ENCODE measurements at regions not wholly inside any gene's neighbourhood (a gene's known extent, or its start where the extent isn't known, plus 50 kb on each side); places are given as distances from the start of the nearest gene placed in this dataset.

GRCh38 chr7:41232086-41232485 is 470.8 kb downstream of the INHBA start:
- no peaks in the 10 kb centered on the region for H3K36me3 Mint-ChIP-seq
- no peak for DNase-seq
- H3K9me3 Mint-ChIP-seq: peaks cover 13% of the 10 kb centered on the region
- no peak overlapping the region for H3K27ac Mint-ChIP-seq
- H3K4me3 Mint-ChIP-seq: no peak overlapping the region
- no peaks in the 10 kb centered on the region for H3K27me3 Mint-ChIP-seq
- H3K4me1 Mint-ChIP-seq: no peaks in the 10 kb centered on the region

GRCh38 chr7:41224063-41224763 is 478.7 kb downstream of the INHBA start:
- H3K27me3 Mint-ChIP-seq: peaks cover under 1% of the 10 kb centered on the region
- DNase-seq: no peak
- no peak overlapping the region for H3K27ac Mint-ChIP-seq
- no peaks in the 10 kb centered on the region for H3K36me3 Mint-ChIP-seq
- H3K4me1 Mint-ChIP-seq: no peaks in the 10 kb centered on the region
- peaks cover 6% of the 10 kb centered on the region for H3K9me3 Mint-ChIP-seq
- H3K4me3 Mint-ChIP-seq: no peak overlapping the region

DNA sequence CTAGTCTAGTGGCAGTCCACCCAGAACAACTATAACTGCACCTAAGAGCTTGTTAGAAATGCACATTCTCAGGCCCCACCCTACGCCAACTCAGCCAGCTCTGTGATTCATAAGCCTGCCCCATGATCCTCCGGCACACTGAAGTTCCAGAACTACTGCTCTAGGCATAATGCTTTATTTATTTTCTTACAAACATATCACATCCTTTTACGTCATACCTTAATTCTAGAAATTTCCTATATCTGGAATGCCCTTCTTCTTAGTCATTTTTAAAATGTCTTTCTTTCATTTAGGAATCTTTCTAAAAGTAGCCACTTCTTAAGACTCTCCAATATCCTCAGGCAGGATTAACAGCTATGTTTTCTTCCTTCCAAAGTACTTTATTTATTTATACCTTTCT is 480.1 kb downstream of the INHBA start:
- no peaks in the 10 kb centered on the region for H3K36me3 Mint-ChIP-seq
- H3K27me3 Mint-ChIP-seq: peaks cover 4% of the 10 kb centered on the region
- H3K4me3 Mint-ChIP-seq: no peak overlapping the region
- no peak overlapping the region for H3K27ac Mint-ChIP-seq
- H3K4me1 Mint-ChIP-seq: no peaks in the 10 kb centered on the region
- no peak for DNase-seq
- peaks cover 4% of the 10 kb centered on the region for H3K9me3 Mint-ChIP-seq

DNA sequence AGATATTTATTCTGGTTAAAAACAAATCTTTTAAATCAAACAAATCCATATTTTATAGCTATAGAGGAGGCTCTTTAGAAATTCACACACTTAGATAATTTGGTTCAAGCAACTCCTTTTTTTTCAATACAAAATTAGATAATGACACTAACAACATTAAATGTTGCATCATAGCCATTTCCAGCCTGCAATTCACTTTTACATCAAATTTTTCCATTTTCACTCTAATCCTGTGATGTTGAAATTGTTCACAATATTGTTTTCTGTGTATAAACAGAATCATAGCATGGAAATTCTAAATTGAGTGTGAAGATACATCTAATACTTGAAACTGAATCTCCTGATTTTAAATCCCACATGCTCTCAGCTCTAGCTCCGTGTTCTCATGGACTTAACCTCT is 482.6 kb downstream of the INHBA start:
- H3K4me3 Mint-ChIP-seq: no peak overlapping the region
- no peaks in the 10 kb centered on the region for H3K36me3 Mint-ChIP-seq
- H3K4me1 Mint-ChIP-seq: no peaks in the 10 kb centered on the region
- no peak for DNase-seq
- H3K9me3 Mint-ChIP-seq: peaks cover 4% of the 10 kb centered on the region
- H3K27ac Mint-ChIP-seq: no peak overlapping the region
- peaks cover 4% of the 10 kb centered on the region for H3K27me3 Mint-ChIP-seq

DNA sequence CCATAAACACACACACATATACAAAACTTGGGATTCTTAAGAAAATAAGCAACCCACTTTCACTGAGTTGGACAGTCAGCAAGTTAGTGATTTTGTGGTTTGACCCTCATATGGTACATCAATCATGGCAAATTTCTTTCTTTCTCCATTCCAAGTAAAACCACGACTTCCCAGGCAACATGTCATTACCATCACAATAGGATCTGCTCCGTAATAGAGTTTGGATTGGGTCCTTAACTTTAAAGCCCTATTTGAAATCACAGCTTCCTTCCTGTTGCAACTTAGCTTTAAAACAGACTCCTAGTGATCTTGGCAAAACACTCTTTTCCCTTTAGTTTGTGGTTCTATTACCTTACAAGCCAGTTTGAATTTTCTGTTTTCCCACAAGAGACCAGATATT is 483.6 kb downstream of the INHBA start:
- Mint-ChIP-seq H3K4me3 (no peak overlapping the region), H3K9me3 (peaks cover 4% of the 10 kb centered on the region), H3K27ac (no peak overlapping the region), H3K4me1 (no peaks in the 10 kb centered on the region), H3K36me3 (no peaks in the 10 kb centered on the region), H3K27me3 (peaks cover 4% of the 10 kb centered on the region)
- no peak for DNase-seq

DNA sequence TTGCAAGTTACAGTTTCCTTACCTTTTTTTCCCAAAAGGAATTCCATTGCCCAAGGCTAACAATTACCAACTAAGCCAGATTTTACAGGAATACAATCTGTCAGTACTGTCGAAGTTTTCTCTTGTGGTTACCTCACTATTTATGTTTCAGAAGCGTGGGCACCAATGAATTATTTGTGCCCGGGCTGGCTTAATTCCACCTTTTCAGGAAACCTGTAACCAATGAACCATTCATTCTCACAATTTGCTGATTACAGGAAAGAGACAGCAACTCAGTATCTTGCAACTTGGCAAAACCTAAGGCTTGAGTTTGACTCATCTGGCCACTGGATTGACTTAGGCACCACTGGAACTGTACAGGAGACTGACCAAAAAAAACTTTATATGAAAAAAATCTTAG is 485.6 kb downstream of the INHBA start:
- Mint-ChIP-seq H3K27me3 (peaks cover 4% of the 10 kb centered on the region), H3K27ac (no peak overlapping the region), H3K9me3 (peaks cover 3% of the 10 kb centered on the region), H3K36me3 (no peaks in the 10 kb centered on the region), H3K4me3 (no peak overlapping the region), H3K4me1 (no peaks in the 10 kb centered on the region)
- DNase-seq: no peak

GRCh38 chr7:41207141-41207540 is 495.7 kb downstream of the INHBA start:
- Mint-ChIP-seq H3K27ac (no peak overlapping the region), H3K9me3 (no peaks in the 10 kb centered on the region), H3K4me3 (no peak overlapping the region), H3K36me3 (no peaks in the 10 kb centered on the region), H3K4me1 (no peaks in the 10 kb centered on the region), H3K27me3 (no peaks in the 10 kb centered on the region)
- DNase-seq: no peak

DNA sequence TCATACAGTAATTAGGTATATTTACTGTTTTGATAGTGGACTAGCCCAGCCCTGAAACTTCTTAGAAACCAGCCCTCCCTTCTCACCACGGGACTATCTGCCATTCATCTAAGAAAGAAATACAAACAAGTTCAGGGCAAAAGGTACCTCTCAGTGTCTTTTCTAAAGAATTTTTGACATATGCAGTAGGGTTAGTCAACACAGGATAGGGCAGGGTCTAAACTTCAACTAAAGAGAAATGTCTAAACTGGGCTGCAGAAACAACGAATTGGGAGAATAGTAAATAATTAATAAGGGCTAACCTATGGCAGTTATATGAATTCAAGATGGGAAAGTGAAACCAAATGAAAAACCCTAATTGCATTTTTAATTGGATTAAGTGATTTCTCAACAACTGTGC is 496.6 kb downstream of the INHBA start:
- no peak for DNase-seq
- no peaks in the 10 kb centered on the region for H3K27me3 Mint-ChIP-seq
- H3K27ac Mint-ChIP-seq: no peak overlapping the region
- no peaks in the 10 kb centered on the region for H3K4me1 Mint-ChIP-seq
- no peaks in the 10 kb centered on the region for H3K9me3 Mint-ChIP-seq
- H3K4me3 Mint-ChIP-seq: no peak overlapping the region
- H3K36me3 Mint-ChIP-seq: no peaks in the 10 kb centered on the region

DNA sequence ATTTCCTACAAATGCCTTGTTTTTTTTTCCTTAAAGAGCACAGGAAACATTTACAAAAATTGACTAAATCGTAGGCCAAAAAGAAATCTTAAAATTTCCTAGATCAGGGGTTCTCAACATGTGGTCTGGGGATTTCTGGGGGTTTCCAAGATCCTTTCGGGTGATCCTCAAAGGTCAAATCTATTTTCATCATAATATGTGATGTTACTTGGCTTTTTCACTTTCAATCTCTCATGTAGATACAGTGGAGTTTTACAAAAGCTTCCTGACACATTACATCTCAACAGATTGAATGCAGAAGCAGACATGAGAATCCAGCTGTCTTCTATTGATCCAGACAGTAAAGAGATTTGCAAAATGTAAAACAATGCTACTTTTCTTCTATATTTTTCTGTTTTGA is 497.3 kb downstream of the INHBA start:
- no peaks in the 10 kb centered on the region for H3K27me3 Mint-ChIP-seq
- no peak for DNase-seq
- no peak overlapping the region for H3K4me3 Mint-ChIP-seq
- no peaks in the 10 kb centered on the region for H3K36me3 Mint-ChIP-seq
- H3K4me1 Mint-ChIP-seq: no peaks in the 10 kb centered on the region
- no peak overlapping the region for H3K27ac Mint-ChIP-seq
- H3K9me3 Mint-ChIP-seq: no peaks in the 10 kb centered on the region

GRCh38 chr7:41203542-41203941 is 499.3 kb downstream of the INHBA start:
- H3K27me3 Mint-ChIP-seq: no peaks in the 10 kb centered on the region
- no peaks in the 10 kb centered on the region for H3K9me3 Mint-ChIP-seq

GRCh38 chr7:41201021-41201420 is 501.9 kb downstream of the INHBA start:
- Mint-ChIP-seq H3K27me3 (no peaks in the 10 kb centered on the region), H3K4me3 (no peak overlapping the region), H3K27ac (no peak overlapping the region), H3K9me3 (no peaks in the 10 kb centered on the region), H3K36me3 (no peaks in the 10 kb centered on the region), H3K4me1 (no peaks in the 10 kb centered on the region)
- no peak for DNase-seq

More at GRCh38 chr7:41203542-41203941, 499.3 kb downstream of the INHBA start:
- no peak for DNase-seq
- H3K27ac Mint-ChIP-seq: no peak overlapping the region
- H3K36me3 Mint-ChIP-seq: no peaks in the 10 kb centered on the region
- H3K4me3 Mint-ChIP-seq: no peak overlapping the region
- H3K4me1 Mint-ChIP-seq: no peaks in the 10 kb centered on the region

GRCh38 chr7:41199136-41199535 is 503.8 kb downstream of the INHBA start:
- H3K27me3 Mint-ChIP-seq: no peaks in the 10 kb centered on the region
- no peak for DNase-seq
- H3K9me3 Mint-ChIP-seq: no peaks in the 10 kb centered on the region
- H3K36me3 Mint-ChIP-seq: no peaks in the 10 kb centered on the region
- no peak overlapping the region for H3K27ac Mint-ChIP-seq
- no peaks in the 10 kb centered on the region for H3K4me1 Mint-ChIP-seq
- no peak overlapping the region for H3K4me3 Mint-ChIP-seq

- Mint-ChIP-seq H3K9me3 (no peaks in the 10 kb centered on the region), H3K4me1 (no peaks in the 10 kb centered on the region), H3K4me3 (no peak overlapping the region), H3K36me3 (no peaks in the 10 kb centered on the region), H3K27me3 (no peaks in the 10 kb centered on the region), H3K27ac (no peak overlapping the region)
- no peak for DNase-seq
Measured at GRCh38 chr7:41198502-41198901, 504.4 kb downstream of the INHBA start.

DNA sequence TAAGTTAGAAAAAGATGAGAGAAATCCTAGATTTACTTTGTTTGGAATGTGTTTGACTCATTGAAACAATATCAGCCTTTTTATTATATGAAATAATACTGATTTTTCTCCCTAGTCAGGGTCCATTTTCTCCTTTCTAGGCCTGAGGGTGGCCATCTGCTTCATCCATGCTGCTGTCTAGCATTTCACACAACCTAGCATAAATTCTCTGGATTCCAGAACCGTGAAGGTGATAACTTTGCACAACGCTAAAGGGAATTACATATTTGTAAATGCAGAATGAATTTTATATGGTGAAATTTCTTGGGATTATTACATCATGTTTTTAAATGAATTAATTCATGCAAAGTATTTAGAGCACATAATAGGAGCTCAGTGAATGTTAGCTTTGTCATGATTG is 505.1 kb downstream of the INHBA start:
- H3K27me3 Mint-ChIP-seq: no peaks in the 10 kb centered on the region
- no peaks in the 10 kb centered on the region for H3K36me3 Mint-ChIP-seq
- no peak overlapping the region for H3K27ac Mint-ChIP-seq
- H3K4me1 Mint-ChIP-seq: no peaks in the 10 kb centered on the region
- no peak for DNase-seq
- no peak overlapping the region for H3K4me3 Mint-ChIP-seq
- H3K9me3 Mint-ChIP-seq: no peaks in the 10 kb centered on the region

DNA sequence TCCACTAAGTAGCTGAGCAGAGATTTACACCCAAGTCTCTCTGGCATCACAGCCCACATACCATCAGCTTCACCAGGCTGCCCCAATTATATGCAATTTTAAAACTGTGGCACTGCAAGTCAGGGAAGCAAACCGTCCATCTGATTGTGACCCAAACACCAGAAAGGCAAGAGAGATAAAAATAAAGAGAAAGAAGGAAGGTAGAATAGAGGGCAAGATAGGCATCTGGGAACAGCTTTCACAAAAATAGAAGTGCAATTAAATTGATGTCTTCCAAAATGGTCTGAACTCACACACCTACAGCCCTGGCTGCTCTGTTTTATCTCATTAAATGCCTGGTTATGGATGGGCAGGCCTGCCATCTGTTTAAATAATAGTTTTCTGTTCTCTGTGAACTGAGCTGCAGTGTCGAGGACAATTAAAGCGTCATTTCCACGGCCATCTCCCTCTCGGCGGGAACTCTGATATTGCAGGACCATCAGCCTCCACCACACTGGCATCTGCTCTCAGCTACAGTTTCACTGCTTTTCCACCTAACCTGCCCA is 509.1 kb downstream of the INHBA start:
- H3K4me3 Mint-ChIP-seq: no peak overlapping the region
- H3K27ac Mint-ChIP-seq: no peak overlapping the region
- no peaks in the 10 kb centered on the region for H3K27me3 Mint-ChIP-seq
- DNase-seq: no peak
- no peaks in the 10 kb centered on the region for H3K4me1 Mint-ChIP-seq
- no peaks in the 10 kb centered on the region for H3K36me3 Mint-ChIP-seq
- no peaks in the 10 kb centered on the region for H3K9me3 Mint-ChIP-seq

GRCh38 chr7:41190581-41190980 is 512.3 kb downstream of the INHBA start:
- Mint-ChIP-seq H3K4me3 (no peak overlapping the region), H3K27me3 (peaks cover 3% of the 10 kb centered on the region), H3K4me1 (no peaks in the 10 kb centered on the region), H3K9me3 (no peaks in the 10 kb centered on the region), H3K36me3 (no peaks in the 10 kb centered on the region), H3K27ac (no peak overlapping the region)
- DNase-seq: no peak

All from activated naive CD8-positive, alpha-beta T cell treated with anti-CD3 and anti-CD28 coated beads for 36 hours (primary cell).